Keratinocyte (primary cell): ENCODE measurements at regions not wholly inside any gene's neighbourhood (a gene's known extent, or its start where the extent isn't known, plus 50 kb on each side); places are given as distances from the start of the nearest gene placed in this dataset.

ENCODE experiments used
- DNase-seq: peaks from one replicate; pipeline ENCODE4 v3.0.0-alpha.2; 2011; ENCODE audit warnings: low read depth, missing footprints, low spot score
- FAIRE-seq: peaks from 2 replicates; lab custom pipeline; 2011; peaks lifted over from hg19 to GRCh38; lab: Jason Lieb, UNC
- H2AFZ ChIP-seq: 2 replicates; pipeline ENCODE4 v1.6.0; 2012; ENCODE audit warnings: low read length, control low read depth, inconsistent platforms; ENCODE audit not compliant: control insufficient read depth
- H3K27ac ChIP-seq: 2 replicates; pipeline ENCODE4 v1.5.1; 2011; ENCODE audit warnings: low read length; ENCODE audit not compliant: control insufficient read depth, insufficient read depth
- H3K27me3 ChIP-seq: 3 replicates; pipeline ENCODE4 v1.6.0; 2011; ENCODE audit warnings: low read length; ENCODE audit not compliant: control insufficient read depth, insufficient read depth; ENCODE audit errors: extremely low read depth
- H3K36me3 ChIP-seq, 2 experiments: 2 replicates in 1 of 2; 3 replicates in 1 of 2; pipeline ENCODE4 v1.5.1; 2011; ENCODE audit warnings: low read length in 2 of 2, mild to moderate bottlenecking in 1 of 2; ENCODE audit not compliant: control insufficient read depth in 2 of 2, insufficient read depth in 2 of 2; ENCODE audit errors: extremely low read depth in 1 of 2
- H3K4me1 ChIP-seq: 3 replicates; pipeline ENCODE4 v1.5.1; 2011; ENCODE audit warnings: low read length; ENCODE audit not compliant: control insufficient read depth, insufficient read depth; ENCODE audit errors: extremely low read depth
- H3K4me2 ChIP-seq: 3 replicates; pipeline ENCODE4 v1.6.0; 2011; ENCODE audit warnings: low read depth, low read length; ENCODE audit not compliant: control insufficient read depth, insufficient read depth; ENCODE audit errors: extremely low read depth
- H3K4me3 ChIP-seq, 3 experiments: fragments of 200-600 bp in 1 of 3; sonication (generic) in 1 of 3; 2 replicates in 2 of 3; 3 replicates in 1 of 3; pipeline ENCODE4 v1.5.1; 2011 to 2016; ENCODE audit warnings: low read length in 3 of 3, mild to moderate bottlenecking in 3 of 3, control low read depth in 2 of 3, inconsistent platforms in 1 of 3, low read depth in 1 of 3, mixed read lengths in 1 of 3, mixed run types in 1 of 3, moderate library complexity in 1 of 3; ENCODE audit not compliant: control insufficient read depth in 2 of 3, insufficient read depth in 2 of 3; ENCODE audit errors: extremely low read depth in 1 of 3
- H3K79me2 ChIP-seq: 2 replicates; pipeline ENCODE4 v1.6.0; 2012; ENCODE audit warnings: low read length; ENCODE audit not compliant: control insufficient read depth, insufficient read depth
- H3K9ac ChIP-seq: 3 replicates; pipeline ENCODE4 v1.6.0; 2011; ENCODE audit warnings: low read length; ENCODE audit not compliant: control insufficient read depth, insufficient read depth; ENCODE audit errors: extremely low read depth
- H3K9me1 ChIP-seq: 3 replicates; pipeline ENCODE4 v1.6.0; 2011; ENCODE audit warnings: low read length; ENCODE audit not compliant: control insufficient read depth, insufficient read depth; ENCODE audit errors: extremely low read depth
- H3K9me3 ChIP-seq: 2 replicates; pipeline ENCODE4 v1.5.1; 2012; ENCODE audit warnings: low read depth, low read length; ENCODE audit not compliant: control insufficient read depth
- H4K20me1 ChIP-seq: 3 replicates; pipeline ENCODE4 v1.6.0; 2011; ENCODE audit warnings: low read length; ENCODE audit not compliant: control insufficient read depth, insufficient read depth; ENCODE audit errors: extremely low read depth
- CTCF ChIP-seq, 3 experiments: IDR thresholded peaks in 1 of 3; conservative IDR thresholded peaks in 1 of 3; optimal IDR thresholded peaks in 1 of 3; 2 replicates in 2 of 3; 3 replicates in 1 of 3; pipeline versions ENCODE3 to v1.5.1; 2011; ENCODE audit warnings: low read length in 3 of 3, mild to moderate bottlenecking in 3 of 3, moderate library complexity in 2 of 3, control low read depth in 1 of 3, inconsistent platforms in 1 of 3; ENCODE audit not compliant: insufficient read depth in 2 of 3; ENCODE audit errors: extremely low read depth in 1 of 3
- EZH2 ChIP-seq: IDR thresholded peaks from one replicate; pipeline ENCODE4 v1.6.1; 2012; ENCODE audit warnings: inconsistent platforms, mild to moderate bottlenecking, low read length, moderate library complexity
- dilution Hi-C: fragments of 300-500 bp; cut with MboI; formaldehyde crosslinking; loops from one replicate; pipeline ENCODE4 v1.7.0; 2020; ENCODE audit warnings: low sequenced_read_pairs; ENCODE audit not compliant: extremely low pct_ligation_motif_present

- no peak overlapping the region for H3K27ac ChIP-seq
- H3K4me1 ChIP-seq: peaks cover 12% of the 10 kb centered on the region
- H3K9ac ChIP-seq: no peak overlapping the region
- H3K4me2 ChIP-seq: no peak overlapping the region
- no peaks in the 10 kb centered on the region for H3K9me1 ChIP-seq
- DNase-seq: no peak
- no peaks in the 10 kb centered on the region for H3K9me3 ChIP-seq
- H4K20me1 ChIP-seq: no peaks in the 10 kb centered on the region
- H3K36me3 ChIP-seq: no peaks in the 10 kb centered on the region
- dilution Hi-C loops: no loop called here
- H3K4me3 ChIP-seq: no peak overlapping the region
- no peaks in the 10 kb centered on the region for H3K79me2 ChIP-seq
- no peaks in the 10 kb centered on the region for H3K27me3 ChIP-seq
- no peak for TF ChIP-seq EZH2
- TF ChIP-seq CTCF (optimal IDR thresholded peaks at IDR 0.05 in 1 of 3, IDR thresholded peaks at IDR 0.05 in 1 of 3, conservative IDR thresholded peaks at IDR 0.05 in 1 of 3; ENCODE audit: extremely low read depth in 1 of 3, insufficient read depth in 2 of 3, low read length in 3 of 3): no peak
- no peak for FAIRE-seq
- H2AFZ ChIP-seq: no peak overlapping the region
These were observed 70.4 kb upstream of the MRI1 start for GRCh38 chr19:13693889-13694288.

- Histone ChIP-seq H2AFZ (peak overlapping the region; percentile 37), H4K20me1 (no peaks in the 10 kb centered on the region), H3K9me3 (no peaks in the 10 kb centered on the region), H3K4me3 (no peak overlapping the region), H3K27me3 (no peaks in the 10 kb centered on the region), H3K4me2 (peak overlapping the region; percentile 58), H3K27ac (peak overlapping the region; percentile 24), H3K9me1 (no peaks in the 10 kb centered on the region), H3K4me1 (peaks cover 12% of the 10 kb centered on the region), H3K36me3 (no peaks in the 10 kb centered on the region), H3K79me2 (no peaks in the 10 kb centered on the region), H3K9ac (no peak overlapping the region)
- FAIRE-seq (peak; percentile 88), DNase-seq (peak; percentile 38)
- dilution Hi-C loops: no loop called here
- TF ChIP-seq CTCF (optimal IDR thresholded peaks at IDR 0.05 in 1 of 3, IDR thresholded peaks at IDR 0.05 in 1 of 3, conservative IDR thresholded peaks at IDR 0.05 in 1 of 3; ENCODE audit: extremely low read depth in 1 of 3, insufficient read depth in 2 of 3, low read length in 3 of 3): no peak
- no peak for TF ChIP-seq EZH2
These were observed 72.5 kb upstream of the MRI1 start for GRCh38 chr19:13691569-13692435.
